ENCODE measurements at regions not wholly inside any gene's neighbourhood (a gene's known extent, or its start where the extent isn't known, plus 50 kb on each side); places are given as distances from the start of the nearest gene placed in this dataset.

DNA sequence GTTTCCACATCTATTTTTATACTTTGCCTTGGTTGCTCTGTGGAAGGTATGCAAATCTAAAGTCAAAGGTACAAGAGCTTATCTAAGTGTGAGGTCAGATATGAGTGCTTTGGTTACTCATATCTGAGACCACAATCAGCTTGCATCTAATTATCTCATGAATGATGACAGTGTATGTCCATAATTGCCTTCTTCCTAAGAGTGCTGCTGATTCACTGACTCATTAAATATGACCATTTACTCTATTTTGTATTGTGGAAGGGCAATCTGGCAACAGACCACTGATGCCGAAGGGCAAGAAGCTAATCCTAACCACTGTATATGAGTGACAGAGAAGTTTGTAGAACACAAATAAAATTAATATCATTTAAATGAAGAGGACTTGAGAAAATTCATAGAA, 1190.2 kb upstream of the AGA start:
- Histone ChIP-seq H3K9me3 (ENCODE audit: insufficient read depth, low read length) (no peaks in the 10 kb centered on the region), H3K36me3 (ENCODE audit: insufficient read depth, insufficient read length, low read length) (no peaks in the 10 kb centered on the region), H3K4me3 (ENCODE audit: insufficient read length, low read depth) (no peak overlapping the region), H3K27me3 (ENCODE audit: insufficient read depth, insufficient read length) (no peaks in the 10 kb centered on the region), H3K4me1 (ENCODE audit: insufficient read depth, insufficient read length) (no peaks in the 10 kb centered on the region), H3K9ac (ENCODE audit: insufficient read length, low read depth) (no peak overlapping the region)
- no peak for DNase-seq (ENCODE audit: low read depth, low spot score)
- TF ChIP-seq YY1 (IDR thresholded peaks at IDR 0.05; ENCODE audit: insufficient read depth, insufficient read length) (no peak), SUZ12 (IDR thresholded peaks at IDR 0.05; ENCODE audit: extremely low read depth, insufficient read depth, insufficient read length) (no peak), ZNF274 (IDR thresholded peaks at IDR 0.05; ENCODE audit: low read depth, low read length) (no peak)

GRCh38 chr4:178633263-178633662, 1191.0 kb upstream of the AGA start:
- no peak overlapping the region for H3K4me3 ChIP-seq (ENCODE audit: insufficient read length, low read depth)
- H3K9me3 ChIP-seq (ENCODE audit: insufficient read depth, low read length) = no peaks in the 10 kb centered on the region
- H3K36me3 ChIP-seq (ENCODE audit: insufficient read depth, insufficient read length, low read length) = no peaks in the 10 kb centered on the region
- no peaks in the 10 kb centered on the region for H3K4me1 ChIP-seq (ENCODE audit: insufficient read depth, insufficient read length)
- TF ChIP-seq SUZ12 (IDR thresholded peaks at IDR 0.05; ENCODE audit: extremely low read depth, insufficient read depth, insufficient read length) (no peak), ZNF274 (IDR thresholded peaks at IDR 0.05; ENCODE audit: low read depth, low read length) (no peak), YY1 (IDR thresholded peaks at IDR 0.05; ENCODE audit: insufficient read depth, insufficient read length) (no peak)
- DNase-seq (ENCODE audit: low read depth, low spot score) = no peak
- H3K27me3 ChIP-seq (ENCODE audit: insufficient read depth, insufficient read length) = no peaks in the 10 kb centered on the region
- no peak overlapping the region for H3K9ac ChIP-seq (ENCODE audit: insufficient read length, low read depth)

- H3K9me3 ChIP-seq (ENCODE audit: insufficient read depth, low read length) = no peaks in the 10 kb centered on the region
- no peak overlapping the region for H3K4me3 ChIP-seq (ENCODE audit: insufficient read length, low read depth)
- no peaks in the 10 kb centered on the region for H3K27me3 ChIP-seq (ENCODE audit: insufficient read depth, insufficient read length)
- no peaks in the 10 kb centered on the region for H3K36me3 ChIP-seq (ENCODE audit: insufficient read depth, insufficient read length, low read length)
- TF ChIP-seq SUZ12 (IDR thresholded peaks at IDR 0.05; ENCODE audit: extremely low read depth, insufficient read depth, insufficient read length) (no peak), YY1 (IDR thresholded peaks at IDR 0.05; ENCODE audit: insufficient read depth, insufficient read length) (no peak), ZNF274 (IDR thresholded peaks at IDR 0.05; ENCODE audit: low read depth, low read length) (no peak)
- H3K4me1 ChIP-seq (ENCODE audit: insufficient read depth, insufficient read length) = no peaks in the 10 kb centered on the region
- DNase-seq (ENCODE audit: low read depth, low spot score) = no peak
- no peak overlapping the region for H3K9ac ChIP-seq (ENCODE audit: insufficient read length, low read depth)
These were observed 1222.4 kb upstream of the AGA start for GRCh38 chr4:178664621-178665020.

DNA sequence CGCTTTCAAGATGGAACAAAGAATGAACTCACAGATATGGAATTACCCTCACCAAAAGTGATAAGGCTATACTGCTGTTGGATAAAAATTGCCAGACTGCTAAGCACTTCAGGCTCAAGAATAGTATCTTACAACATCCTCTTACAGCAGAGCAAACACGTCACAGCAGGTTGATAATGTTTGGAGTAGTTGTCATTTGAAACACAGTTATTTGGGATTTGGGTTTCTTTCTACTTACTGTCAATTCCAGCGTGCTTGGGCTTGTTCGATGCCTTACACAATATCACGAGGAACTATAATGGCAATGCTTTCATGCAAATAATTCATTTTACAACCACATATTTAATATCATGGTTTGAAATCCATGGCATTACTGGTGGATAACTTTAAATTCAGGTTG, 1223.7 kb upstream of the AGA start:
- Histone ChIP-seq H3K36me3 (ENCODE audit: insufficient read depth, insufficient read length, low read length) (no peaks in the 10 kb centered on the region), H3K9ac (ENCODE audit: insufficient read length, low read depth) (no peak overlapping the region), H3K4me1 (ENCODE audit: insufficient read depth, insufficient read length) (no peaks in the 10 kb centered on the region), H3K27me3 (ENCODE audit: insufficient read depth, insufficient read length) (no peaks in the 10 kb centered on the region), H3K9me3 (ENCODE audit: insufficient read depth, low read length) (no peaks in the 10 kb centered on the region), H3K4me3 (ENCODE audit: insufficient read length, low read depth) (no peak overlapping the region)
- no peak for DNase-seq (ENCODE audit: low read depth, low spot score)
- TF ChIP-seq ZNF274 (IDR thresholded peaks at IDR 0.05; ENCODE audit: low read depth, low read length) (no peak), YY1 (IDR thresholded peaks at IDR 0.05; ENCODE audit: insufficient read depth, insufficient read length) (no peak), SUZ12 (IDR thresholded peaks at IDR 0.05; ENCODE audit: extremely low read depth, insufficient read depth, insufficient read length) (no peak)

GRCh38 chr4:178671766-178672165, 1229.5 kb upstream of the AGA start:
- H3K9ac ChIP-seq (ENCODE audit: insufficient read length, low read depth) = no peak overlapping the region
- no peaks in the 10 kb centered on the region for H3K9me3 ChIP-seq (ENCODE audit: insufficient read depth, low read length)
- H3K36me3 ChIP-seq (ENCODE audit: insufficient read depth, insufficient read length, low read length) = no peaks in the 10 kb centered on the region
- no peaks in the 10 kb centered on the region for H3K4me1 ChIP-seq (ENCODE audit: insufficient read depth, insufficient read length)
- H3K27me3 ChIP-seq (ENCODE audit: insufficient read depth, insufficient read length) = no peaks in the 10 kb centered on the region
- no peak overlapping the region for H3K4me3 ChIP-seq (ENCODE audit: insufficient read length, low read depth)
- no peak for DNase-seq (ENCODE audit: low read depth, low spot score)
- TF ChIP-seq YY1 (IDR thresholded peaks at IDR 0.05; ENCODE audit: insufficient read depth, insufficient read length) (no peak), ZNF274 (IDR thresholded peaks at IDR 0.05; ENCODE audit: low read depth, low read length) (no peak), SUZ12 (IDR thresholded peaks at IDR 0.05; ENCODE audit: extremely low read depth, insufficient read depth, insufficient read length) (no peak)

- H3K27me3 ChIP-seq (ENCODE audit: insufficient read depth, insufficient read length) = no peaks in the 10 kb centered on the region
- H3K9me3 ChIP-seq (ENCODE audit: insufficient read depth, low read length) = no peaks in the 10 kb centered on the region
- no peak overlapping the region for H3K4me3 ChIP-seq (ENCODE audit: insufficient read length, low read depth)
- H3K9ac ChIP-seq (ENCODE audit: insufficient read length, low read depth) = no peak overlapping the region
- TF ChIP-seq ZNF274 (IDR thresholded peaks at IDR 0.05; ENCODE audit: low read depth, low read length) = no peak
- no peak for TF ChIP-seq SUZ12 (IDR thresholded peaks at IDR 0.05; ENCODE audit: extremely low read depth, insufficient read depth, insufficient read length)
- no peak for TF ChIP-seq YY1 (IDR thresholded peaks at IDR 0.05; ENCODE audit: insufficient read depth, insufficient read length)
- no peak for DNase-seq (ENCODE audit: low read depth, low spot score)
- H3K4me1 ChIP-seq (ENCODE audit: insufficient read depth, insufficient read length) = no peaks in the 10 kb centered on the region
- no peaks in the 10 kb centered on the region for H3K36me3 ChIP-seq (ENCODE audit: insufficient read depth, insufficient read length, low read length)
These were observed 1230.3 kb upstream of the AGA start for GRCh38 chr4:178672512-178672911.

DNA sequence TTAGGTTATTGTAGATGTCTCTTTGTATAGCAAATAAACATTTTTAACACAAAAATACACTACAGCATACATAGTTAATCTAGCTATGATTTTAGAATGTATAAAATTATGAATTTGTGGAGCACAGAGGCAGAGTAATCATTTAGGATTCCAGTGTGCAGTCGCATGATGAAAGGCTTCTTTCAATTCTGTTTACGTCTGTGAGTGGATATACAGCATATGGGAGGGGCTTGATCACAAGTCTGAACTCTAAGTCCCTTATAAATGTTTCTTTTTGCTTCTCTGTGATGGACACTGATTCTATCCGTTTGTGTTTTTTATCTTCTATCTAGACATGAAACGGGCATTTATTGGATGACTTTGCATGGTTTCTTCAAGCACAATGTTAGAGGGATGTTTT, 1239.6 kb upstream of the AGA start:
- Histone ChIP-seq H3K4me1 (ENCODE audit: insufficient read depth, insufficient read length) (no peaks in the 10 kb centered on the region), H3K9me3 (ENCODE audit: insufficient read depth, low read length) (no peaks in the 10 kb centered on the region), H3K9ac (ENCODE audit: insufficient read length, low read depth) (no peak overlapping the region), H3K27me3 (ENCODE audit: insufficient read depth, insufficient read length) (no peaks in the 10 kb centered on the region), H3K36me3 (ENCODE audit: insufficient read depth, insufficient read length, low read length) (no peaks in the 10 kb centered on the region), H3K4me3 (ENCODE audit: insufficient read length, low read depth) (no peak overlapping the region)
- TF ChIP-seq YY1 (IDR thresholded peaks at IDR 0.05; ENCODE audit: insufficient read depth, insufficient read length) (no peak), ZNF274 (IDR thresholded peaks at IDR 0.05; ENCODE audit: low read depth, low read length) (no peak), SUZ12 (IDR thresholded peaks at IDR 0.05; ENCODE audit: extremely low read depth, insufficient read depth, insufficient read length) (no peak)
- no peak for DNase-seq (ENCODE audit: low read depth, low spot score)

GRCh38 chr4:178689926-178690325, 1247.7 kb upstream of the AGA start:
- Histone ChIP-seq H3K27me3 (ENCODE audit: insufficient read depth, insufficient read length) (no peaks in the 10 kb centered on the region), H3K36me3 (ENCODE audit: insufficient read depth, insufficient read length, low read length) (no peaks in the 10 kb centered on the region), H3K4me3 (ENCODE audit: insufficient read length, low read depth) (no peak overlapping the region), H3K4me1 (ENCODE audit: insufficient read depth, insufficient read length) (no peaks in the 10 kb centered on the region), H3K9ac (ENCODE audit: insufficient read length, low read depth) (no peak overlapping the region), H3K9me3 (ENCODE audit: insufficient read depth, low read length) (no peaks in the 10 kb centered on the region)
- no peak for TF ChIP-seq YY1 (IDR thresholded peaks at IDR 0.05; ENCODE audit: insufficient read depth, insufficient read length)
- TF ChIP-seq SUZ12 (IDR thresholded peaks at IDR 0.05; ENCODE audit: extremely low read depth, insufficient read depth, insufficient read length) = no peak
- no peak for TF ChIP-seq ZNF274 (IDR thresholded peaks at IDR 0.05; ENCODE audit: low read depth, low read length)
- DNase-seq (ENCODE audit: low read depth, low spot score) = no peak

All from NT2/D1 (cell line).